HG03457 (cell line): ENCODE measurements at regions not wholly inside any gene's neighbourhood (a gene's known extent, or its start where the extent isn't known, plus 50 kb on each side); places are given as distances from the start of the nearest gene placed in this dataset.
"Not testable (repeated sequence)": the region's sequence is repeated elsewhere in the genome, so short reads cannot be mapped to it uniquely, and the experiment has no call there.

ENCODE experiments used
- ATAC-seq: cut with Tn5 transposase; IDR thresholded peaks from one replicate; pipeline ENCODE4 v1.9.1; 2021; ENCODE audit warnings: moderate number of reproducible peaks; ENCODE audit not compliant: unreplicated experiment

- not testable (repeated sequence) for ATAC-seq
Observed at GRCh38 chrX:76774912-76775311, 347.4 kb downstream of the MAGEE1 start.

GRCh38 chrX:76796311-76796710 is 368.8 kb downstream of the MAGEE1 start:
- no peak for ATAC-seq

GRCh38 chrX:76802708-76803107 is 375.2 kb downstream of the MAGEE1 start:
- ATAC-seq, result no peak

GRCh38 chrX:76815754-76816153 is 388.2 kb downstream of the MAGEE1 start:
- ATAC-seq, result no peak

- not testable (repeated sequence) for ATAC-seq
Observed at GRCh38 chrX:76817279-76817678, 389.8 kb downstream of the MAGEE1 start.

- ATAC-seq, result no peak
Observed at GRCh38 chrX:76821276-76821675, 393.8 kb downstream of the MAGEE1 start.

GRCh38 chrX:76827672-76828071 is 400.2 kb downstream of the MAGEE1 start:
- no peak for ATAC-seq

- ATAC-seq, result not testable (repeated sequence)
Observed at GRCh38 chrX:76840902-76841301, 413.4 kb downstream of the MAGEE1 start.

- no peak for ATAC-seq
Observed at GRCh38 chrX:76850851-76851250, 423.3 kb downstream of the MAGEE1 start.

- no peak for ATAC-seq
Observed at GRCh38 chrX:76862509-76862908, 435.0 kb downstream of the MAGEE1 start.

- ATAC-seq, result no peak
Observed at GRCh38 chrX:76893930-76894329, 466.4 kb downstream of the MAGEE1 start.

- ATAC-seq, result no peak
Observed at GRCh38 chrX:76915836-76916235, 488.3 kb downstream of the MAGEE1 start.

- no peak for ATAC-seq
Observed at GRCh38 chrX:76918033-76918432, 490.5 kb downstream of the MAGEE1 start.

- ATAC-seq, result no peak
Observed at GRCh38 chrX:76919761-76920160, 492.3 kb downstream of the MAGEE1 start.

- no peak for ATAC-seq
Observed at GRCh38 chrX:76920607-76921006, 493.1 kb downstream of the MAGEE1 start.

- ATAC-seq, result no peak
Observed at GRCh38 chrX:76921176-76921575, 493.7 kb downstream of the MAGEE1 start.

- no peak for ATAC-seq
Observed at GRCh38 chrX:76922100-76922499, 494.6 kb downstream of the MAGEE1 start.

- not testable (repeated sequence) for ATAC-seq
Observed at GRCh38 chrX:76924616-76925015, 497.1 kb downstream of the MAGEE1 start.

GRCh38 chrX:76931518-76931917 is 504.0 kb downstream of the MAGEE1 start:
- ATAC-seq, result no peak

GRCh38 chrX:76957485-76957884 is 489.7 kb upstream of the FGF16 start:
- no peak for ATAC-seq

GRCh38 chrX:76971393-76972376 is 475.5 kb upstream of the FGF16 start:
- peak; percentile 62 for ATAC-seq

- no peak for ATAC-seq
Observed at GRCh38 chrX:76977452-76977851, 469.7 kb upstream of the FGF16 start.

- no peak for ATAC-seq
Observed at GRCh38 chrX:76987381-76987780, 459.8 kb upstream of the FGF16 start.
